Superior temporal gyrus (tissue), 1 donor: ENCODE measurements at regions not wholly inside any gene's neighbourhood (a gene's known extent, or its start where the extent isn't known, plus 50 kb on each side); places are given as distances from the start of the nearest gene placed in this dataset.
A peak's percentile ranks its signal among the peaks of the same experiment; 100 is the strongest.
"Not testable (repeated sequence)": the region's sequence is repeated elsewhere in the genome, so short reads cannot be mapped to it uniquely, and the experiment has no call there.

Source experiments
- DNase-seq: peaks from one replicate; pipeline ENCODE4 v3.0.0-alpha.2; 2016; ENCODE audit errors: extremely low spot score

GRCh38 chr5:124551939-124552279, 194.5 kb downstream of the ZNF608 start:
- DNase-seq: no peak

DNA sequence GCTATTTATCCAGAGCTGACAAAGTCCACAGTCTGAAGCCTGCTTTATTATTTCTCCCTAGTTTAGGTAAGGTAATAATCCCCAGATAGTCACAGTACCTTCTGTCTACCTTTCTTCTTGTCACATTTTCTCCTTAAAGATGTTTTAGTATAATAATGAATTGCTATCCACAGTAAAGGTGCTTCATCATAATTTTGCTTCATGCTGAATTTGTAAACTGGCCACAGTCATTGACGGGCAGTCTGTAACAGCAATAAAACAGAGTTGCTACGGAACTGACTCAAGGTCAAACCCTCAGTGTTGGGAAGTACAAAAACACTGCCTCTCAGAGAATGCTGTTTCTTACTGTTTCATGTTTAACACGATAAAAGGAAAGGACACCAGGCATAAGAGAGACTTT, 195.7 kb downstream of the ZNF608 start:
- peak; percentile 72 for DNase-seq

GRCh38 chr5:124549891-124550436, 196.5 kb downstream of the ZNF608 start:
- peak; percentile 45 for DNase-seq

GRCh38 chr5:124546643-124547042, 199.8 kb downstream of the ZNF608 start:
- no peak for DNase-seq

GRCh38 chr5:124544366-124545055, 201.9 kb downstream of the ZNF608 start:
- no peak for DNase-seq

DNA sequence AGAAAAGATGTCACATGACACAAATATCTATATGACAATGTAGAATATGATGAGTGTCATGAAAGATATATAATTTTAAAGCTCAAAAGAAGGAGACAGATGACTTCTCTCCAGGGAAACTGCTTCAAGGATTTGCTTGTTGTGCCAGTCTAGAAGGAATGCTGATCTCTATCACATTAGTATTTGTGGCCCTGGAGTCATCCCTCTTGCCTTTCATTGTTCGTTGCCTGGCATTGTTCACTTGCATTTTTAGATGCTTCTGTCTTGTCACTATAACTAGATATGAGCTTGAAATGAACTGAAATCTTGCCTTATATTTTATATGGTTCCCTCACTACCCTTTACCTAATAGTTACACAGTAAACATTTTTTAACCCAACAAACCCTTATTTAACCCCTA, 207.5 kb downstream of the ZNF608 start:
- no peak for DNase-seq

- DNase-seq: no peak
These were observed 208.2 kb downstream of the ZNF608 start for GRCh38 chr5:124538191-124538590.

DNA sequence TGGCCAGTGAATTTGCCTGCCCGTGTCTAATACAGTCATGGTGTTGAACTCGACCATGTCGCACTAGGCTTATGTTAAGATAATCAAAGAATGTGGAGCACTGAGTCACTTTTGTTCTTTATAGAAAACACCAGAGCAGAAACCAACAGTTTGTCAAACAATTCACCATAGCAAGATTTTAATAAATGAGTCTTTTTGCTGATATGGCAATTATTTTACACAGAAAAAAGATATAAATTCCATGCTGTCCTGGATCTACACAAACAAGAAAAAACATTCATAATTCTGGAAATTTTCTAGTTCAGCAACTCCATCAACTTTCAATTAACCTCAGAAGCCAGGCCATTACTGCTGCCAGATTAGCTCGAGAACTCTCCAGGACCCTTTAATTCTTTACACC, 208.9 kb downstream of the ZNF608 start:
- DNase-seq: no peak

- no peak for DNase-seq
These were observed 209.3 kb downstream of the ZNF608 start for GRCh38 chr5:124537107-124537506.

GRCh38 chr5:124536333-124536732, 210.1 kb downstream of the ZNF608 start:
- no peak for DNase-seq

GRCh38 chr5:124530916-124531315, 215.5 kb downstream of the ZNF608 start:
- no peak for DNase-seq

DNA sequence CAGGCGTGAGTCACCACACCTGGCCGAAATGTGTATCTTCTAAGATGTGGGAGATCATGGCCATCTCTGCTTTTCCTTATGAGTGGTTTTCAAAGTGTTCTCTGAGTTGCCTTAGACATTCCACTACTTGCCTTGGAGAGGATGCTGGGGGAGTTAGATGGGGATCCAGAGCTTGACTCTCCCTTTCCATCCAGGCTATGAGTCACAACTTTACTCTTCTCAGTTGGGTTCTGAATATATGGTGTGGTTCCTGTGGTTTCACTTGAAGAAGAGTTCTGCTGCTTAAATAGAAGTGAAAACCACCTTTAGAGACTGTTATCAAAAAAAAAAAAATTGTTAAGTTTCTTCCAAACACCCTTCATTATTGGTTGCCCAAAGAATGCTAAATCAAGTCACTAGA, 217.6 kb downstream of the ZNF608 start:
- DNase-seq: no peak

- peak; percentile 58 for DNase-seq
These were observed 219.0 kb downstream of the ZNF608 start for GRCh38 chr5:124527220-124527991.

DNA sequence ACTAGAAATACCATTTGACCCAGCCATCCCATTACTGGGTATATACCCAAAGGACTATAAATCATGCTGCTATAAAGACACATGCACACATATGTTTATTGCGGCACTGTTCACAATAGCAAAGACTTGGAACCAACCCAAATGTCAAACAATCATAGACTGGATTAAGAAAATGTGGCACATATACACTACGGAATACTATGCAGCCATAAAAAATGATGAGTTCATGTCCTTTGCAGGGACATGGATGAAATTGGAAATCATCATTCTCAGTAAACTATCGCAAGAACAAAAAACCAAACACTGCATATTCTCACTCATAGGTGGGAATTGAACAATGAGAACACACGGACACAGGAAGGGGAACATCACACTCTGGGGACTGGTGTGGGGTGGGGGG, 220.4 kb downstream of the ZNF608 start:
- not testable (repeated sequence) for DNase-seq

DNA sequence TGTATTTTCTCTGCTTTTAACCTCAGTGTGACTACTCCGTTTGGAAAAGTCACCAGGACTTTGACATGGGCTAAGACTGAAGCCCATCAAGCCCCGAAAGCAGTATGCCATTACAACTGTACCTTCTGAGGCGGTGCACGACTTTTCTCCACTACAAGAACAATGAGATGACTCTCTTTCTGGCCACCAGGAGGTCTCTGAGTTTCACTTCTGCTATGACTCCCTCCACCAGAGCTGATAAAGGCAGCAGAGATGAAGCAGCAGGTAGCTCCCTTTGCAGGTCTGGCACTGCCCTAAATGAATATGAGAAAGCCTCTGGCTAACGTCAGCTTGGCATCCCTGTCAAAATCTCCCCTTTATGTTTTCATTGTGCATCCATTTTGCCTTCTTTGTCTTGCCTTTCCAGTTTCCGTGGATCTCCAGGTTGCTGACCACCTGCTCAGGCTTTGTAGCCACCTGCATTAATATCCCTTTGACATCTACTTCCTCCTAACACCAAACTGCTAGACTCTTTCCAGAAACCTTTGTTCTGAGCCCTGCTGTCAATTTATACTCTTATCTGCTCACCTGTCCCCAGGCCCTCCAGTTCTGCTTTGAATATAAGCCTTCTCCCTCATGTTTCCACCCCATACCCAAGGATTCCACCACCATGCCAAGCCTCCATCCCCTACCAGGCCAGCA, 221.7 kb downstream of the ZNF608 start:
- no peak for DNase-seq

DNA sequence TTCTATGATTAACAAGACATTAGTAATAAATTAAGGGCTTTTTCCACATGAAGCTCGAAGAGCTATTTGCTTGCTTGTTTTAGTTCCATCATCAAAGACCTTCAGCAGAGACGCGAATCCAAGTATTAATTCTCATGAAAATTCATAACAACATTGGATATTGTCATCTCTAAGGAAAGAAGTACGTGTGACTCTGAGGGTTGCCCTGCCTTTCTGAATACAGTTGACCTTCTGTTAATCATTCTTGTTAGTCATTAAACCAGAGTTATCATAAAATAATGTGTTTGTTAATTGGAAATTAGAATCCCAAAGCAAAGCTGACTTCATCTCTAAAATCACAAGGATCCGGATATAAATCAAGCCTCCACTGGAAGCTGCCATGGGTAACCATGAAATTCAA, 222.5 kb downstream of the ZNF608 start:
- DNase-seq: no peak

GRCh38 chr5:124522992-124523391, 223.4 kb downstream of the ZNF608 start:
- DNase-seq: no peak

GRCh38 chr5:124521461-124522230, 224.8 kb downstream of the ZNF608 start:
- no peak for DNase-seq

GRCh38 chr5:124519396-124519795, 227.0 kb downstream of the ZNF608 start:
- DNase-seq: peak; percentile 48

- no peak for DNase-seq
These were observed 229.9 kb downstream of the ZNF608 start for GRCh38 chr5:124516567-124516966.

GRCh38 chr5:124515497-124516245, 230.8 kb downstream of the ZNF608 start:
- DNase-seq: no peak
